NCI-H1930 (cell line): ENCODE measurements at regions not wholly inside any gene's neighbourhood (a gene's known extent, or its start where the extent isn't known, plus 50 kb on each side); places are given as distances from the start of the nearest gene placed in this dataset.

Source experiments
- DNase-seq, 2 experiments: peaks; one replicate each; lab custom pipeline; 2025; lab: John Stamatoyannopoulos, UW

- no peak for DNase-seq
Measured at GRCh38 chr12:125434131-125434530, 368.9 kb downstream of the AACS start.

- DNase-seq: no peak
Measured at GRCh38 chr12:125434936-125435443, 369.8 kb downstream of the AACS start.

- no peak for DNase-seq
Measured at GRCh38 chr12:125435871-125436270, 370.6 kb downstream of the AACS start.

- DNase-seq: no peak
Measured at GRCh38 chr12:125436686-125437085, 371.5 kb downstream of the AACS start.

- no peak for DNase-seq
Measured at GRCh38 chr12:125440399-125440798, 375.2 kb downstream of the AACS start.

GRCh38 chr12:125443341-125443740, 378.1 kb downstream of the AACS start:
- DNase-seq: no peak

- no peak for DNase-seq
Measured at GRCh38 chr12:125451408-125451807, 386.2 kb downstream of the AACS start.

GRCh38 chr12:125453751-125454150, 388.5 kb downstream of the AACS start:
- DNase-seq: peak in 1 of 2 experiments; percentile 21

- no peak for DNase-seq
Measured at GRCh38 chr12:125454291-125454690, 389.1 kb downstream of the AACS start.

GRCh38 chr12:125454786-125455480, 389.7 kb downstream of the AACS start:
- DNase-seq: no peak

- DNase-seq: no peak
Measured at GRCh38 chr12:125455556-125455955, 390.3 kb downstream of the AACS start.

GRCh38 chr12:125458552-125459268, 393.5 kb downstream of the AACS start:
- DNase-seq: no peak

- DNase-seq: no peak
Measured at GRCh38 chr12:125461831-125462230, 396.6 kb downstream of the AACS start.

- DNase-seq: no peak
Measured at GRCh38 chr12:125463386-125463785, 398.2 kb downstream of the AACS start.

- no peak for DNase-seq
Measured at GRCh38 chr12:125467363-125467762, 402.1 kb downstream of the AACS start.

GRCh38 chr12:125469683-125470082, 404.4 kb downstream of the AACS start:
- no peak for DNase-seq

GRCh38 chr12:125470838-125471783, 405.9 kb downstream of the AACS start:
- DNase-seq: no peak

GRCh38 chr12:125473501-125473900, 408.3 kb downstream of the AACS start:
- DNase-seq: no peak

- no peak for DNase-seq
Measured at GRCh38 chr12:125487336-125487735, 422.1 kb downstream of the AACS start.

- no peak for DNase-seq
Measured at GRCh38 chr12:125491553-125491952, 426.3 kb downstream of the AACS start.

- no peak for DNase-seq
Measured at GRCh38 chr12:125492354-125493270, 427.4 kb downstream of the AACS start.
